MM.1S (cell line): ENCODE measurements at regions not wholly inside any gene's neighbourhood (a gene's known extent, or its start where the extent isn't known, plus 50 kb on each side); places are given as distances from the start of the nearest gene placed in this dataset.
"Not testable (repeated sequence)": the region's sequence is repeated elsewhere in the genome, so short reads cannot be mapped to it uniquely, and the experiment has no call there.

ENCODE experiments used
- DNase-seq: peaks from one replicate; pipeline ENCODE4 v3.0.0-alpha.2; 2015
- H2AFZ ChIP-seq: fragments of 300-600 bp; sonication (generic); 2 replicates; pipeline ENCODE4 v1.6.0; 2016; ENCODE audit warnings: antibody characterized with exemption, low read length
- H3F3A ChIP-seq: fragments of 300-600 bp; sonication (generic); 2 replicates; pipeline ENCODE4 v1.6.1; 2016; ENCODE audit warnings: mild to moderate bottlenecking, antibody characterized with exemption, low read length, moderate library complexity, mixed read lengths; ENCODE audit not compliant: insufficient read depth
- H3K27ac ChIP-seq: fragments of 300-600 bp; sonication (generic); 2 replicates; pipeline ENCODE4 v1.5.1; 2016; ENCODE audit warnings: mild to moderate bottlenecking, low read length
- H3K27me3 ChIP-seq: fragments of 300-600 bp; sonication (generic); replicated peaks from 2 replicates; pipeline ENCODE4 v1.6.0; 2016; ENCODE audit warnings: low read length; ENCODE audit not compliant: insufficient read depth
- H3K36me3 ChIP-seq: fragments of 300-600 bp; sonication (generic); replicated peaks from 2 replicates; pipeline ENCODE4 v1.6.1; 2016; ENCODE audit warnings: mild to moderate bottlenecking, low read length, mixed read lengths; ENCODE audit not compliant: insufficient read depth
- H3K4me1 ChIP-seq: fragments of 300-600 bp; sonication (generic); 2 replicates; pipeline ENCODE4 v1.6.1; 2016; ENCODE audit warnings: low read length, mixed read lengths
- H3K4me2 ChIP-seq: fragments of 300-600 bp; sonication (generic); 2 replicates; pipeline ENCODE4 v1.6.0; 2016; ENCODE audit warnings: low read depth, low read length
- H3K4me3 ChIP-seq: fragments of 300-600 bp; sonication (generic); 2 replicates; pipeline ENCODE4 v1.5.1; 2016; ENCODE audit warnings: low read length, mixed read lengths
- H3K79me2 ChIP-seq: fragments of 300-600 bp; sonication (generic); 2 replicates; pipeline ENCODE4 v1.6.1; 2016; ENCODE audit warnings: mixed run types, low read length, mixed read lengths
- H3K9ac ChIP-seq: fragments of 300-600 bp; sonication (generic); 2 replicates; pipeline ENCODE4 v1.6.1; 2016; ENCODE audit warnings: low read length, mixed read lengths
- H3K9me2 ChIP-seq: fragments of 300-600 bp; sonication (generic); replicated peaks from 2 replicates; pipeline ENCODE4 v1.6.1; 2016; ENCODE audit warnings: mild to moderate bottlenecking, low read length, mixed read lengths; ENCODE audit not compliant: insufficient read depth
- H3K9me3 ChIP-seq: fragments of 300-600 bp; sonication (generic); replicated peaks from 2 replicates; pipeline ENCODE4 v1.6.1; 2016; ENCODE audit warnings: mild to moderate bottlenecking, low read length, mixed read lengths; ENCODE audit not compliant: insufficient read depth
- H4K20me1 ChIP-seq: fragments of 300-600 bp; sonication (generic); 2 replicates; pipeline ENCODE4 v1.6.1; 2016; ENCODE audit warnings: mild to moderate bottlenecking, low read length, moderate library complexity, mixed read lengths; ENCODE audit not compliant: insufficient read depth
- EZH2 ChIP-seq: fragments of 300-600 bp; sonication (generic); optimal IDR thresholded peaks from 2 replicates; pipeline ENCODE3; 2017; ENCODE audit warnings: low read depth, mild to moderate bottlenecking, antibody characterized with exemption, low read length, mixed read lengths
- EZH2phosphoT487 ChIP-seq: fragments of 300-600 bp; sonication (generic); IDR thresholded peaks from 2 replicates; pipeline ENCODE4 v1.6.1; 2018; ENCODE audit warnings: antibody characterized with exemption, low read length
- TF ChIP-seq, protein P1 (sequence below): fragments of 300-600 bp; sonication (generic); IDR thresholded peaks from 2 replicates; pipeline ENCODE4 v1.5.1; 2016; ENCODE audit warnings: antibody characterized with exemption, low read length, mixed read lengths

DNA sequence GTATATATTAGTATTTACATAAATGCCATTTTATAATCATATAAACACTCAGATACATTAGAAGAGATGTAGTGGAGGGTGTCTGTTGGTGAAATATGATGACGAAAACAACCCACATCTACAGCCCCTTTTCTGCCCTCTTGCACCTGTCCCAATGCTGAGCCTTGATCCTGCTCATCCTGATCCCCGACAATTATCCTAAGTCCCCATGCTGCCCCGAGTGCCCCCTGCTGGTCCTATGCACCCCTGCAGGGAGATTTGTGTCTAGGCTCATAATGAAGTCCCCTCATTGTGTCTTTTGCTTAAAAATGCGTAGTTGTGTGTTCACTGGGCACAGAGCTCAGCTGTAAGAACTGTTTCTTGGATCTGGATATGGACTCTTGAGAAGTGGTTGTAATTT is 554.5 kb downstream of the TMEM121 start:
- Histone ChIP-seq H3F3A (no peaks in the 10 kb centered on the region), H3K27me3 (no peaks in the 10 kb centered on the region), H3K79me2 (no peaks in the 10 kb centered on the region), H3K4me3 (no peak overlapping the region), H2AFZ (no peak overlapping the region), H3K9me2 (no peaks in the 10 kb centered on the region), H3K4me1 (no peaks in the 10 kb centered on the region), H3K9me3 (no peaks in the 10 kb centered on the region), H3K9ac (no peak overlapping the region), H3K36me3 (no peaks in the 10 kb centered on the region), H4K20me1 (no peaks in the 10 kb centered on the region), H3K27ac (no peak overlapping the region), H3K4me2 (no peak overlapping the region)
- DNase-seq = no peak
- TF ChIP-seq, protein P1, sequence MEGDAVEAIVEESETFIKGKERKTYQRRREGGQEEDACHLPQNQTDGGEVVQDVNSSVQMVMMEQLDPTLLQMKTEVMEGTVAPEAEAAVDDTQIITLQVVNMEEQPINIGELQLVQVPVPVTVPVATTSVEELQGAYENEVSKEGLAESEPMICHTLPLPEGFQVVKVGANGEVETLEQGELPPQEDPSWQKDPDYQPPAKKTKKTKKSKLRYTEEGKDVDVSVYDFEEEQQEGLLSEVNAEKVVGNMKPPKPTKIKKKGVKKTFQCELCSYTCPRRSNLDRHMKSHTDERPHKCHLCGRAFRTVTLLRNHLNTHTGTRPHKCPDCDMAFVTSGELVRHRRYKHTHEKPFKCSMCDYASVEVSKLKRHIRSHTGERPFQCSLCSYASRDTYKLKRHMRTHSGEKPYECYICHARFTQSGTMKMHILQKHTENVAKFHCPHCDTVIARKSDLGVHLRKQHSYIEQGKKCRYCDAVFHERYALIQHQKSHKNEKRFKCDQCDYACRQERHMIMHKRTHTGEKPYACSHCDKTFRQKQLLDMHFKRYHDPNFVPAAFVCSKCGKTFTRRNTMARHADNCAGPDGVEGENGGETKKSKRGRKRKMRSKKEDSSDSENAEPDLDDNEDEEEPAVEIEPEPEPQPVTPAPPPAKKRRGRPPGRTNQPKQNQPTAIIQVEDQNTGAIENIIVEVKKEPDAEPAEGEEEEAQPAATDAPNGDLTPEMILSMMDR = no peak

DNA sequence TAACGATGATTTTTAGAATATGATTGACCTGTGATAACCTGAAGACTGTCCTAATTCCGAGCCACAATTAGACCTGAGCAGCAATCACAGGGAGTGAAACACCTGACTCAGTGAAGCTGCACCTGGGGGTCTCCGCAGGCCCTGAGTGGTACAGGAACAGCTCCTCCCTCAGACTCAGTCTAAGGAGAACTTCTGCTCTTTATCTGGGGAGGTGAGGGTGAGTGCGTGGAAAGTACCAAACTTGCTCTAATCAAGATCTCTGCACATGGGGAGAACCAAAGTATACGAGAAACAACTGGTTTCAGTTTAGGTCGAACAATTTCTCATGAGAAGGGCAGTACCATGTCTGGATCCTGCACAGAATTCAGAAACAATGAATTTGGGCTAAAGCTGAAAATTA is 555.3 kb downstream of the TMEM121 start:
- H4K20me1 ChIP-seq = not testable (repeated sequence)

DNA sequence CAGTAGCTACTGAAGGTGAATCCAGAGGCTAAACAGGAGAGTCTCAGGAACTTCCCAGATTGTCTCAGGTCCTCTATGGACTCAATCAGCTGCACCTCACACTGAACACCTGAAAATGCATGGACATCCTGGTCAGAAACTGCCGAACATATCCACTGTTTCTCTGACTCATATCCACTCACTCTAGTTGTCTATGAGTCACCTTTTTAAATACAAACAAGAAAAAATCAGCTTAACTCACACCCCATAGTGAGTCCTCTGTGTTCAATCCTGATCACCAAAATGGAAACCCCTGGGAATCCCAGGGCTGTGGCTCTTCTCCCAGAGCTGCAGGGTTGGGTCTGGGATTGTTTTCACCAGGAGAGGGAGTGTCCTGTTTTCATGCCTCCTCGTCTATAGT is 556.7 kb downstream of the TMEM121 start:
- Histone ChIP-seq H4K20me1 (no peaks in the 10 kb centered on the region), H3K36me3 (no peaks in the 10 kb centered on the region), H3K27me3 (no peaks in the 10 kb centered on the region), H3K4me3 (no peak overlapping the region), H2AFZ (no peak overlapping the region), H3F3A (no peaks in the 10 kb centered on the region), H3K27ac (no peak overlapping the region), H3K4me2 (no peak overlapping the region), H3K4me1 (no peaks in the 10 kb centered on the region), H3K9me3 (no peaks in the 10 kb centered on the region), H3K9me2 (no peaks in the 10 kb centered on the region), H3K9ac (no peak overlapping the region), H3K79me2 (no peaks in the 10 kb centered on the region)
- DNase-seq = no peak
- TF ChIP-seq, protein P1 = no peak
- TF ChIP-seq EZH2phosphoT487 (no peak), EZH2 (no peak)

More for the DNA sequence above, 555.3 kb downstream of the TMEM121 start:
- not testable (repeated sequence) for H3K27ac ChIP-seq, H3K79me2 ChIP-seq, H3F3A ChIP-seq, H3K4me3 ChIP-seq, H3K9me2 ChIP-seq, H3K27me3 ChIP-seq, DNase-seq, H3K9me3 ChIP-seq, H3K4me2 ChIP-seq, H3K36me3 ChIP-seq, H3K4me1 ChIP-seq, H2AFZ ChIP-seq, H3K9ac ChIP-seq

- Histone ChIP-seq H3K36me3 (no peaks in the 10 kb centered on the region), H3K4me3 (no peak overlapping the region), H2AFZ (no peak overlapping the region), H3F3A (no peaks in the 10 kb centered on the region), H3K27ac (no peak overlapping the region), H3K4me2 (no peak overlapping the region), H3K79me2 (no peaks in the 10 kb centered on the region), H3K9me3 (no peaks in the 10 kb centered on the region), H4K20me1 (no peaks in the 10 kb centered on the region), H3K9me2 (no peaks in the 10 kb centered on the region), H3K27me3 (no peaks in the 10 kb centered on the region), H3K4me1 (no peaks in the 10 kb centered on the region), H3K9ac (no peak overlapping the region)
- TF ChIP-seq EZH2phosphoT487 = no peak
- no peak for DNase-seq
Observed at GRCh38 chr14:106087837-106088236, 561.5 kb downstream of the TMEM121 start.

DNA sequence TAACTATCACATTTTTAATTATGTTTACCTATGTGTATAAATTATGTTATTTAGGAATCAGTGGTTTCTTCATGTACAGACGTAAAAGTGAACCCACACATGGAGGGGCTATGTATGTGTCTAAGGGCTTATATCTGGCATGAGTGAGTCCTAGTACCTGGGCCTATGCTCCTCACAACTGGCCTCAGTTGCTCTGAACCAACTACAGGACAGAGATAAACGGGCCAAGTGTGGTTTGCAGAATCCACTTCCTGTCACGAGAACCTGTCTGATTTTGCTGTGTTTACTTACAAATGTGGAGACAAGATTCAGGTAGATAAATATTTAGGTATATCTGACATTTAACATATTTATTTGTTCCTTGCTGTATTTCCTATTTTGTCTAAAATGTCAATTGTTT is 562.5 kb downstream of the TMEM121 start:
- not testable (repeated sequence) for H3K9ac ChIP-seq, H3K79me2 ChIP-seq, H3K4me2 ChIP-seq, H3F3A ChIP-seq, H3K36me3 ChIP-seq, H2AFZ ChIP-seq, DNase-seq, H3K9me3 ChIP-seq, H3K27ac ChIP-seq, H3K4me3 ChIP-seq, H3K4me1 ChIP-seq, H3K27me3 ChIP-seq, H4K20me1 ChIP-seq, H3K9me2 ChIP-seq
